ENCODE measurements at regions not wholly inside any gene's neighbourhood (a gene's known extent, or its start where the extent isn't known, plus 50 kb on each side); places are given as distances from the start of the nearest gene placed in this dataset.

GRCh38 chr9:17870722-17871121, 291.9 kb downstream of the SH3GL2 start:
- TF ChIP-seq ZZZ3 (CRISPR knock-in tag; IDR thresholded peaks at IDR 0.05; ENCODE audit: borderline replicate concordance) (no peak), HDAC2 (CRISPR knock-in tag; IDR thresholded peaks at IDR 0.05) (no peak), CTCF (CRISPR knock-in tag; IDR thresholded peaks at IDR 0.05) (no peak), ZBTB33 (CRISPR knock-in tag; IDR thresholded peaks at IDR 0.05) (no peak), ETS1 (CRISPR knock-in tag; IDR thresholded peaks at IDR 0.05) (no peak), NPAS2 (CRISPR knock-in tag; IDR thresholded peaks at IDR 0.05; ENCODE audit: borderline replicate concordance) (no peak), POLR2A (IDR thresholded peaks at IDR 0.05; ENCODE audit: insufficient read depth in 1 of 2, low read depth in 2 of 2, low read length in 2 of 2) (no peak), FOSL1 (CRISPR knock-in tag; IDR thresholded peaks at IDR 0.05; ENCODE audit: borderline replicate concordance) (no peak)
- TF ChIP-seq, protein P1, sequence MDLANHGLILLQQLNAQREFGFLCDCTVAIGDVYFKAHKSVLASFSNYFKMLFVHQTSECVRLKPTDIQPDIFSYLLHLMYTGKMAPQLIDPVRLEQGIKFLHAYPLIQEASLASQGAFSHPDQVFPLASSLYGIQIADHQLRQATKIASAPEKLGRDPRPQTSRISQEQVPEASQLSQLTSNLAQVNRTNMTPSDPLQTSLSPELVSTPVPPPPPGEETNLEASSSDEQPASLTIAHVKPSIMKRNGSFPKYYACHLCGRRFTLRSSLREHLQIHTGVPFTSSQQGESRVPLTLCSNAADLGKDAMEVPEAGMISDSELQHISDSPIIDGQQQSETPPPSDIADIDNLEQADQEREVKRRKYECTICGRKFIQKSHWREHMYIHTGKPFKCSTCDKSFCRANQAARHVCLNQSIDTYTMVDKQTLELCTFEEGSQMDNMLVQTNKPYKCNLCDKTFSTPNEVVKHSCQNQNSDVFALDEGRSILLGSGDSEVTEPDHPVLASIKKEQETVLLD (CRISPR knock-in tag; IDR thresholded peaks at IDR 0.05; ENCODE audit: low read depth): no peak

All from HepG2 (cell line).